ENCODE measurements at regions not wholly inside any gene's neighbourhood (a gene's known extent, or its start where the extent isn't known, plus 50 kb on each side); places are given as distances from the start of the nearest gene placed in this dataset.
"Not testable (repeated sequence)": the region's sequence is repeated elsewhere in the genome, so short reads cannot be mapped to it uniquely, and the experiment has no call there.

GRCh38 chr6:167214206-167214605 is 56.4 kb upstream of the GPR31 start:
- Mint-ChIP-seq H3K27ac (no peak overlapping the region), H3K4me3 (no peak overlapping the region), H3K4me1 (no peaks in the 10 kb centered on the region), H3K36me3 (no peaks in the 10 kb centered on the region), H3K27me3 (ENCODE audit: low read depth in 3 of 3) (peaks cover 0 to 5% (median 3%) of the 10 kb centered on the region in 3 donors), H3K9me3 (no peaks in the 10 kb centered on the region)
- TF ChIP-seq CTCF (IDR thresholded peaks at IDR 0.05): no peak
- Histone ChIP-seq H3K9me3 (replicated peaks in 1 of 2; ENCODE audit: control insufficient read depth in 1 of 2, insufficient read depth in 1 of 2, low read length in 2 of 2) (no peaks in the 10 kb centered on the region), H3K9ac (ENCODE audit: insufficient read depth, low read length, poor library complexity, severe bottlenecking) (no peak overlapping the region), H3K27me3 (ENCODE audit: control insufficient read depth in 2 of 2, insufficient read depth in 2 of 2, low read length in 2 of 2) (no peaks in the 10 kb centered on the region), H3K36me3 (replicated peaks in 1 of 2; ENCODE audit: control insufficient read depth in 1 of 2, insufficient read depth in 2 of 2, low read length in 2 of 2) (no peaks in the 10 kb centered on the region), H3K4me2 (replicated peaks; ENCODE audit: extremely low read depth, low read length, poor library complexity, severe bottlenecking) (no peak overlapping the region), H2AFZ (ENCODE audit: insufficient read depth, low read depth, low read length, poor library complexity, severe bottlenecking) (no peak overlapping the region), H3K79me2 (ENCODE audit: insufficient read depth, low read length) (no peaks in the 10 kb centered on the region), H3K27ac (ENCODE audit: low read depth in 1 of 2, low read length in 2 of 2) (no peak overlapping the region), H3K4me1 (ENCODE audit: control insufficient read depth in 1 of 2, insufficient read depth in 2 of 2, low read length in 2 of 2) (no peaks in the 10 kb centered on the region), H3K4me3 (replicated peaks in 1 of 3; ENCODE audit: low read depth in 2 of 3, low read length in 3 of 3) (no peak overlapping the region), H4K20me1 (ENCODE audit: insufficient read depth, low read length) (no peaks in the 10 kb centered on the region)
- no peak for DNase-seq
- WGBS (ENCODE audit: insufficient coverage): 85% methylated on average over 5 of the region's 10 CpGs
- intact Hi-C loops (cut with micrococcal nuclease): no loop called here

DNA sequence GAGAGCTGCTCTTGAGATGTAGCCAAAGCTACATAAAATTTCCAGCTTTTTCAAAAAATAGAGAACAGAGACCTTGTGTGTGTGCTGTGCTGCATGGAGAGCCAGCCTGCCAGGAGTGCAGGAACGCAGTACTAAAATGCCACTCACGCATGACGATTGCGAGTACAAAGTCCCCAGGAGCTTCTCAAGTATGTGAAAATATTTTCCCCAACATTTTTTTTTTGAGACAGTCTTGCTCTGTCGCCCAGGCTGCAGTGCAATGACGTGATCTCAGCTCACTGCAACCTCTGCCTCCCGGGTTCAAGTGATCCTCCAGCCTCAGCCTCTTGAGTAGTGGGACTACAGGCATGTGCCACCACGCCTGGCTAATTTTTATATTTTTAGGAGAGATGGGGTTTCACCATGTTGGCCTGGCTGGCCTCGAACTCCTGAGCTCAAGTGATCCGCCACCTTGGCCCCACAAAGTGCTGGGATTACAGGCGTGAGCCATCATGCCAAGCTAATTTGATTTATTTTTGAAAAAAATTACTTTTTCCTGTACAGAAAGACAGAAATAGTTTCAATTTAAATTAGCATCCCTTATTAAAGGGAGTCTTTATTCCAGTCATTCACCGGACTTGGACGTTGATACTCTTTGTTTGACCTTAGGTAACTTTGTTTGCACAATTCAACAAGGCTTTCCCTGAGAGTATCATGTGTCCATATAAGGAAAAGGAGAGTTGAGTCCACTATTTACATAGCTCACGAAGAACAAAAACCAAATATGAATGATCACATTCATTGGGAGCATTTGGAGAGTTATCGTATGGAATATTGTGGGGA is 57.9 kb upstream of the GPR31 start:
- H3K27ac Mint-ChIP-seq; H4K20me1 ChIP-seq (ENCODE audit: insufficient read depth, low read length); intact Hi-C loops (cut with micrococcal nuclease); H3K79me2 ChIP-seq (ENCODE audit: insufficient read depth, low read length); DNase-seq; H3K4me3 ChIP-seq (replicated peaks in 1 of 3; ENCODE audit: low read depth in 2 of 3, low read length in 3 of 3); H3K4me1 ChIP-seq (ENCODE audit: control insufficient read depth in 1 of 2, insufficient read depth in 2 of 2, low read length in 2 of 2); H3K9me3 Mint-ChIP-seq; H3K27me3 Mint-ChIP-seq (ENCODE audit: low read depth in 3 of 3); H3K27me3 ChIP-seq (ENCODE audit: control insufficient read depth in 2 of 2, insufficient read depth in 2 of 2, low read length in 2 of 2); H3K4me3 Mint-ChIP-seq; H2AFZ ChIP-seq (ENCODE audit: insufficient read depth, low read depth, low read length, poor library complexity, severe bottlenecking); H3K9me3 ChIP-seq (replicated peaks in 1 of 2; ENCODE audit: control insufficient read depth in 1 of 2, insufficient read depth in 1 of 2, low read length in 2 of 2); H3K4me2 ChIP-seq (replicated peaks; ENCODE audit: extremely low read depth, low read length, poor library complexity, severe bottlenecking); H3K27ac ChIP-seq (ENCODE audit: low read depth in 1 of 2, low read length in 2 of 2); H3K4me1 Mint-ChIP-seq; H3K36me3 ChIP-seq (replicated peaks in 1 of 2; ENCODE audit: control insufficient read depth in 1 of 2, insufficient read depth in 2 of 2, low read length in 2 of 2); H3K9ac ChIP-seq (ENCODE audit: insufficient read depth, low read length, poor library complexity, severe bottlenecking); H3K36me3 Mint-ChIP-seq: not testable (repeated sequence)
- 57% methylated on average over 5 of the region's 15 CpGs for WGBS (ENCODE audit: insufficient coverage)

DNA sequence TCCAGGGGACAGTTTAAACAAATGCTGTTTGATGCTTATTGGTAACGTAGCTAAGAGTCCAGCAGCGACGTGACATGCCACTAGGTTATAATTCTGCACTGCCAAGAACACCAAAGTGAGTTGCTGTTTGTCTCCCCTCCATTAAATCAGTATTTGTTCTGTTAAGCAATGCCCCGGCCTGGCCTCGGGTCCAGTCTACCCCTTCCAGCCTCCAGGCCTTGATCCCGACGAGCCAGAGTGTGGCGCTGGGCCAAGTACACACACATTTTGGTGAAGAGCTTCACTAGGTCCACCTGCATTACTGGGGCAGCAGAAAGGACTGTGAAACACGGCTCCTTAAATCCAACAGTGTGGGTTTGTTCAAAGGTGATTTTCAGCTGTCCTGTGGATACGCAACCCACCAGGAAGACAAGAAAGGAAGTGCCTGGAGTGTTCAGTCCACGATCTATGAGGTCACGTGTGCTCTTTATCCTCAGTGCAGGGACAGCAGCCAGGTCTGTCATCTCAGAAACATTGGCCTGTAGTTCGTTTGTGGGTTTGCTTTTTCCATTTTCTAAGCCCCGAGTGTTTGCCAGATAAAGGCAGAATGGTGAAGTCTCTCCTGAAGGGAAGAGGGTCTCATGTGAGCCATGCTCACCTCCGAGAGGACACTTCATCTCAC is 58.7 kb upstream of the GPR31 start:
- H3K9me3 ChIP-seq (replicated peaks in 1 of 2; ENCODE audit: control insufficient read depth in 1 of 2, insufficient read depth in 1 of 2, low read length in 2 of 2); H3K27ac Mint-ChIP-seq; intact Hi-C loops (cut with micrococcal nuclease); H3K4me3 Mint-ChIP-seq; H3K4me3 ChIP-seq (replicated peaks in 1 of 3; ENCODE audit: low read depth in 2 of 3, low read length in 3 of 3); H3K9ac ChIP-seq (ENCODE audit: insufficient read depth, low read length, poor library complexity, severe bottlenecking); H3K4me1 ChIP-seq (ENCODE audit: control insufficient read depth in 1 of 2, insufficient read depth in 2 of 2, low read length in 2 of 2); H3K27me3 Mint-ChIP-seq (ENCODE audit: low read depth in 3 of 3); H3K79me2 ChIP-seq (ENCODE audit: insufficient read depth, low read length); H3K9me3 Mint-ChIP-seq; H3K4me1 Mint-ChIP-seq; DNase-seq; H3K27me3 ChIP-seq (ENCODE audit: control insufficient read depth in 2 of 2, insufficient read depth in 2 of 2, low read length in 2 of 2); H3K27ac ChIP-seq (ENCODE audit: low read depth in 1 of 2, low read length in 2 of 2); H2AFZ ChIP-seq (ENCODE audit: insufficient read depth, low read depth, low read length, poor library complexity, severe bottlenecking); H4K20me1 ChIP-seq (ENCODE audit: insufficient read depth, low read length); H3K36me3 ChIP-seq (replicated peaks in 1 of 2; ENCODE audit: control insufficient read depth in 1 of 2, insufficient read depth in 2 of 2, low read length in 2 of 2); H3K4me2 ChIP-seq (replicated peaks; ENCODE audit: extremely low read depth, low read length, poor library complexity, severe bottlenecking); H3K36me3 Mint-ChIP-seq: not testable (repeated sequence)
- WGBS (ENCODE audit: insufficient coverage): 100% methylated on average over 1 of the region's 15 CpGs

- intact Hi-C loops (cut with micrococcal nuclease); H4K20me1 ChIP-seq (ENCODE audit: insufficient read depth, low read length); DNase-seq; H3K79me2 ChIP-seq (ENCODE audit: insufficient read depth, low read length); H3K4me3 Mint-ChIP-seq; H3K9me3 Mint-ChIP-seq; H3K27ac Mint-ChIP-seq; H3K4me2 ChIP-seq (replicated peaks; ENCODE audit: extremely low read depth, low read length, poor library complexity, severe bottlenecking); H3K27me3 ChIP-seq (ENCODE audit: control insufficient read depth in 2 of 2, insufficient read depth in 2 of 2, low read length in 2 of 2); H3K9me3 ChIP-seq (replicated peaks in 1 of 2; ENCODE audit: control insufficient read depth in 1 of 2, insufficient read depth in 1 of 2, low read length in 2 of 2); H3K4me3 ChIP-seq (replicated peaks in 1 of 3; ENCODE audit: low read depth in 2 of 3, low read length in 3 of 3); H3K4me1 ChIP-seq (ENCODE audit: control insufficient read depth in 1 of 2, insufficient read depth in 2 of 2, low read length in 2 of 2); H3K9ac ChIP-seq (ENCODE audit: insufficient read depth, low read length, poor library complexity, severe bottlenecking); H3K36me3 Mint-ChIP-seq; H3K27ac ChIP-seq (ENCODE audit: low read depth in 1 of 2, low read length in 2 of 2); H3K36me3 ChIP-seq (replicated peaks in 1 of 2; ENCODE audit: control insufficient read depth in 1 of 2, insufficient read depth in 2 of 2, low read length in 2 of 2); H3K27me3 Mint-ChIP-seq (ENCODE audit: low read depth in 3 of 3); H2AFZ ChIP-seq (ENCODE audit: insufficient read depth, low read depth, low read length, poor library complexity, severe bottlenecking); H3K4me1 Mint-ChIP-seq: not testable (repeated sequence)
- 96% methylated on average over 3 of the region's 4 CpGs for whole genome bisulfite sequencing (ENCODE audit: insufficient coverage)
Observed at GRCh38 chr6:167217073-167217472, 59.3 kb upstream of the GPR31 start.
